HG03045 (cell line): ENCODE measurements at regions not wholly inside any gene's neighbourhood (a gene's known extent, or its start where the extent isn't known, plus 50 kb on each side); places are given as distances from the start of the nearest gene placed in this dataset.
"Not testable (repeated sequence)": the region's sequence is repeated elsewhere in the genome, so short reads cannot be mapped to it uniquely, and the experiment has no call there.

Experiments
- ATAC-seq: cut with Tn5 transposase; IDR thresholded peaks from one replicate; pipeline ENCODE4 v1.9.1; 2021; ENCODE audit warnings: mild to moderate bottlenecking, moderate library complexity; ENCODE audit not compliant: unreplicated experiment

GRCh38 chr18:51570071-51570470 lies 372.6 kb upstream of the MEX3C start:
- not testable (repeated sequence) for ATAC-seq

DNA sequence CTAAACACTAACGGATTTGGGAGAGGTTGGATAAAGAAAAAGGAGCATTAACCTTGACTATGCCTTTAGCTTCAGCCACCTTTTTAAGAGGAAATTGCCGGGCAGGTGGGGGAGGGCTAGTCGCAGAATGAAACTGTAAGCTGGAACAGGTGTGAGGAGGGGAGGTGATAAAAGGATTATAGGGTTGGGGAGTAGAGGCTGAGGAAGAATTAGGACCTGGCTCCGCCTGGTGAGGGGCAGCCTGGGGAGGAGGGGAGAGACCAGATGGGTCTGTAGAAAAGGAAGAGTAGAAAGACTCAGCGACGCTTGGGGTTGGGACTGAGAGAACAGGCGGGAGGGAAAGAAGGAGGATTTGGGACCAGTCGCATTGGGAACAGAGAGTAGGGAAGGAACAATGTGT lies 376.4 kb upstream of the MEX3C start:
- not testable (repeated sequence) for ATAC-seq

DNA sequence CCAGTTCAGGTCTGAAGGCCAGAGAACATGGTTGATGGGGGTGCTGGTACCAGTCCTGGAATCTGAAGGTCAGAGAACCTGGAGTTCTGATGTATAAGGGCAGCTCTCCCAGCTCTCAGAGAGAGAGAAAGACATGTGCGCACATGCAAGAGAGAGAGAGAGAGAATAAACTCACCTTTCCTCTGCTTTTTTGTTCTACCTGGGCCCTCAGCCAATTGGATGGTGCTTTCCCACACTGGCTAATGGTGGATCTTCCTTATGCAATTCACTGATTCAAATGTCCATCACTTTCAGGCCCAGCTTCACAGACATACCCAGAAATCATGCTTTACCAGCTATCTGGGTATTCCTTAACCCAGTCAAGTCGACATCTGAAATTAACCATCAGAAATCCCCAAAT lies 377.7 kb upstream of the MEX3C start:
- no peak for ATAC-seq

GRCh38 chr18:51578406-51578980 lies 381.0 kb upstream of the MEX3C start:
- ATAC-seq = no peak

DNA sequence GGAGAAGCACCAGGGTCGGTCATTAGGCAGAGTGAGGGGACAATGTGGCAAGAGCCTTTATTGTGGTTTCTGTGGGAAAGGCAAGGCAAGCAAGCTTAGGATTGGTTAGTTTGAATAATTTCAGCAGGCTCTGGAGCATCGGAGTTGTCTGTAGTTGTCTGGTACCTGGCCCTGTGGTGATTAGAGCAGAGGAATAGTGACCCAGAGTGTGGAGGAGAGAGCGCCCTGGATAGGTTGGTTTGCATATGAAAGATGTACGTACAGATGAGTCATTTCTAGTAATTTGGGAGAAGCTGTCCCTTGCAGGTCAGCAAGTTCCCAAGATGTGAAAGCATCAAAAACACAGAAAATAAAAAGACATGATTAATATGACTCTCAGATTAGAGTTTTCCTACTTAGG lies 383.1 kb upstream of the MEX3C start:
- ATAC-seq = no peak

DNA sequence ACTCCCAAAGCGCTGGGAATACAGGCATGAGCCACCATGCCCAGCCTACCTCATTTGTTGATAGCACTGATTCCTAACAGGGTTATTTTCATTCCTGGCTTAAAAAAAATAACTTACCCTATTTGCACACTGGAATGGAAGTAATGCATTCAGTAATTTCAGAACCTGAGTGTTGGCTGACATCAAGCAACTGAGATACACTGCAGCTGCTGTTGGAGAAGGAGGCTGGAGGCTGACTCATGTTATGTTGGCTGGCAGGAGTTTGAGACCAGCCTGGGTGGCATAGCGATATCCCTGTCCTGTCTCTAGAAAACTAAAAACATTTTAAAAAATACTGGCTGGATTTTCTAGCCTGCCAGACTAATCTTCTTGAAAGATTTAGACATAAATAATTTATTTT lies 385.1 kb upstream of the MEX3C start:
- ATAC-seq = no peak

DNA sequence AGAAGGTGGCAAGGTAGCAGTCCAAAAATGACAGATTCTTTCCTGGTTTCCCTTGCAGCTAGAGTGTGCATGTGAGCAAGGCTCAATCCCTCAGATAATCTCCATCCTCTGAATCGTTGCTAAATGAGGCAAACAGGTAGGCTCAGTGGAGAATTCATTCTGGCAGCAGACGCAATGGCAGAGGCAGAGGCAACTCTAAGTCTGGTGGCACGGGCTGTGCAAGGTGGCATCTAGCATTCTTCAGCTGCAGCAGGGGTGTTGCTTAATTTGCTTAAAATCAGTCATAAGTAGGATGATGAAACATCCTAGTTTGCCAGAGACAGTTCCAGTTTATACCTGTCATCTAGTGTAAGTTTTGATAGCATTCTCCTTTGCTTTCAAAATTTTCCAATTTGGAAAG lies 391.1 kb upstream of the MEX3C start:
- no peak for ATAC-seq

DNA sequence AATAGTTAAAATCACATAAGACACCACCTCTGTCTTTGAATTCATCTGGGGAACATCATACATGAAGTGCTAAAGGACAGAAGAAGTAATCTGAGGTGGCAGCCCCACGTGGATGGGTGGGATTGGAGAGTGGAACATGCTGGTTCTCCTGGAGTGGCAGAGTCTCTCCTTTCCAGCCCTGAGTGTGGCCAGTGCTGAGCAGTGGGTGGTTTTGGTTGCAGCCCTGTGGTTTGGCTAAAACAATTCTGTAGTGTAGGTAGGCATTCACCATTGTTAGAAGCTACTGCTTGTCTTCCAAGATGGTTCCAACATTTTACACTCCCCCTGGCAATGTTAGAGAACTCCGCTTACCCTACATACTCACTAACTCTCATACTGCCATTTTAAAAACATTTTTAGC lies 396.4 kb upstream of the MEX3C start:
- ATAC-seq = no peak

DNA sequence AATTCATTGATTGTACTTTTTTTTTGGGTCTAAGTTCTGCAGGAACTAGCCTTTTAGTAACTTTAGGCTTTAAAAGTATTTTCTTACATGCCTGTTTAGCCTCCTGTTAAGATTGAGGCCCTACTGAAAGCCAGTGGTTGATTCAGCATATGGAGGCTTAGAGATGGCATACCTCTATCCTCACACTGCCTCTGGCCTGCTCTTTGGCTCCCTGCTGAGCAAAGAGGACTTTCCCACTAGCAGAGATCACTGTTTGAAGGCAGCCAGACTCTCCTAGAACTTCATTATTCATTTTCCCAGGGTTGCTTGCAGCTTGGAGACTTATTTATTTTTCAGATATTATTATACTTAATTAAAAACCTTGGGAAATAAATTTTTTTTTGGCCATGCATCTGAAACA lies 405.6 kb upstream of the MEX3C start:
- no peak for ATAC-seq

DNA sequence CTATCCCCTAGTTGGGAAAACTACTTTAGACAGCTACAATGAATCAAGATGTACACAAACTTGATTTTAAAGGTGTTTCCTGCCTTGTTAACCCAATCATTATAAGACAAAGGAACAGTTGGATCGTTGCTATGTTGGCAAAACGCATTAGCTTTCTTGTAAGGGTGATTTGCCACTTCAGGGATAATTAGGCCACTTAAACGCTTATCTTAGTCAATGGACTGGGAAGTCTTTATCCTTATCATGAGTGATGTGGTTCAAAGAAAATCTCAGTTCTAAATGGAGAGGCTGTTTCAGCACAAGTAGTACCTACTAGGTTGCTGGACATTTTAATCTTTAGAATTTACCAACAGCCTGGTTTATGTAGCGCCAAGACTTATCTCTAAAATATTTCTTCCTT lies 406.1 kb upstream of the MEX3C start:
- no peak for ATAC-seq

GRCh38 chr18:51610481-51610880 lies 413.0 kb upstream of the MEX3C start:
- ATAC-seq = no peak

DNA sequence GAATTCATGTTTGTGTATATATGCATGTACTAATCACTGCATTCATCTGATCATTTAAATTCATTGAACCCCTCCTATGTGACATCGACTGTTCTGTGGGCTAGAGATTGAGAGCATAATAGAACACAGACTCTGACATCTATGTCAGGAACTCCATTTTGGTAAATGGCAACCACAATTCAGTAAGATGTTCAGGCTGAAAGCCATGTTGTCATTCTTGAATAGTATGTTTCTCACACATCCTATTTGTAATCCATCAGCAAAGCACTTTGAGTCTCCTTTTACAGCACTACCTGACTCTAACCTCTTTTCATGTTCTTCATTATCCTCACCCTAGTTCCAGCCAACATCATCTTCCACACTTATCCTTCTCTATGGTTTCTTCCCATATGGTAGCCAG lies 413.8 kb upstream of the MEX3C start:
- ATAC-seq = no peak

DNA sequence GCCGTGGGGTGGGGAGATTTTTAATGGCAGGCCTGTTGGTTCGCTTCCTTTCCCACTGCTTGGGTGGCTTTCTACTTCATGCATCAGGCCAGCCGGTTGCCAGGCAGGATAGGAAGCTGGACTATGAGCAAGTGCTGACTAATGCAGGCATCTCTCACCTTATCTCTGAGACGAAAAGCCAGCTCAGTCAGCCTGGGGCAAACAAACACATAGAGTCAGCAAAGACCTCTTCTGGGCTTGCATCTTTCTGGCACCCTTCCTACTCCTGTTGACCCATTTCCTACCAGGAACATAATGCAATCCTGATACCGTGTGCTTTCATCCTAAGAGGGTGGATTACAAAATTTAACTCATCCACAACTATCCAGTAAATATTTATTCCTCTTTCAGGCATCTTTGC lies 416.6 kb upstream of the MEX3C start:
- no peak for ATAC-seq

- no peak for ATAC-seq
Measured at GRCh38 chr18:51614967-51615571, 417.6 kb upstream of the MEX3C start.

- no peak for ATAC-seq
Measured at GRCh38 chr18:51617167-51617566, 419.7 kb upstream of the MEX3C start.

GRCh38 chr18:51617572-51618260 lies 420.2 kb upstream of the MEX3C start:
- no peak for ATAC-seq

DNA sequence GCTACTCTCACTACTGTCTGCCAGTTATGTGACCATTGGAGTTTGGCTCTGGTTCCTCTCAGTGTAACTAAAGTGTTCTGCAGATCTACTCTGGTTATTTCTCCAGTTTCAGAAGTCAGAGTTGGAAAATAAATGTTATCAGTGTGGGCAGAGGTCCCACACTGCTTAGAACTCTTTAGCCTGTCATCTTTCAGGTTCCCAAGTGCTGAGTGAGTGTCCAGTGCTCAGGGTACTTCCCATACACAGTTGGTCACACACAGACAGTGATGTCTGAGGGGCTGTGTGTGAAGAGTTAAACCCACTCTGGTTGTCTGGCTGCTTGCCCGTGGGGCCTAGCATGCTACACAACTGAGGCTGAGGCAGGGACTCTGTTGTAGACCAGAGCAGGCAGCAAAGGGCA lies 421.8 kb upstream of the MEX3C start:
- ATAC-seq = no peak

GRCh38 chr18:51621113-51621863 lies 423.8 kb upstream of the MEX3C start:
- ATAC-seq = no peak

GRCh38 chr18:51621864-51622160 lies 424.3 kb upstream of the MEX3C start:
- no peak for ATAC-seq

DNA sequence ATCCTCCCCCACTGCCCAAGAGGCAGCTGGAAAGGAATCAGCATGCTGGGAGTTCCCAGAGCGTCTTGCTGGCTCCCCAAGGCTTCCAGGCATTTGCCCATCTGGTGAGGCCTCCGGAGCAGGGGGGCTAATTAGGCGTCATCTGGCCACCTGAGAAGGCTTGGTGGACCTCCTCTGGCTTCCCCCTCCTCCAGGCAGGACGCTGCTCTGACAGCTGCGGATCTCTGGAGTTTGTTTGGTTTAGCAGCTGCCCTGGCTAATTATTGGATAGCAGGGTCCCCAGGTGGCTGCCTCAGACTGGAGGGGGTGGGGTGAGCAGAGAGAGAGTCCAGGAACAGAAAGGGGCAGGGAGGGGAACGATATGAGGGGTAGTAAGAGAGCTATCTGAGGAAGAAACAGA lies 425.2 kb upstream of the MEX3C start:
- no peak for ATAC-seq

- no peak for ATAC-seq
Measured at GRCh38 chr18:51623653-51624052, 426.2 kb upstream of the MEX3C start.

DNA sequence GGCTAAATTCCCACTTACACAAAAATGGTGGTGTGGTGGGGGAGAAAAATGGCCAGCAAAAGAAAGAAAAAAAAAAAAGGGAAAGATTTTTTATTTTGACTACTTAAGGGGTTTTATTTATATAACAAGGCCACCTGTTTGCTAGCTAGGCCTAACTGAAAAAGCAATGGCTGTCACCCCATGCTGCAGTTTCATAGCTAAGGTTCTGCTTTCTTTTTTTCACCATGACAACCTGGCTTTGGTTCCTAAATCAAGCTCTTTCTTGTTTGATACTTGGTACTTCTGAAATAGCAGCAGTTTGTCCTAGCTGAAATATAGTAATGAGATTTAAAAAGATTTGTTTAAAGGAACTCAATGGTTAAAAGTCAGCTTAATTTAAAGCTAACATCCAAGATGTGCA lies 433.2 kb upstream of the MEX3C start:
- no peak for ATAC-seq
